ENCODE measurements at regions not wholly inside any gene's neighbourhood (a gene's known extent, or its start where the extent isn't known, plus 50 kb on each side); places are given as distances from the start of the nearest gene placed in this dataset.
"Not testable (repeated sequence)": the region's sequence is repeated elsewhere in the genome, so short reads cannot be mapped to it uniquely, and the experiment has no call there.

DNA sequence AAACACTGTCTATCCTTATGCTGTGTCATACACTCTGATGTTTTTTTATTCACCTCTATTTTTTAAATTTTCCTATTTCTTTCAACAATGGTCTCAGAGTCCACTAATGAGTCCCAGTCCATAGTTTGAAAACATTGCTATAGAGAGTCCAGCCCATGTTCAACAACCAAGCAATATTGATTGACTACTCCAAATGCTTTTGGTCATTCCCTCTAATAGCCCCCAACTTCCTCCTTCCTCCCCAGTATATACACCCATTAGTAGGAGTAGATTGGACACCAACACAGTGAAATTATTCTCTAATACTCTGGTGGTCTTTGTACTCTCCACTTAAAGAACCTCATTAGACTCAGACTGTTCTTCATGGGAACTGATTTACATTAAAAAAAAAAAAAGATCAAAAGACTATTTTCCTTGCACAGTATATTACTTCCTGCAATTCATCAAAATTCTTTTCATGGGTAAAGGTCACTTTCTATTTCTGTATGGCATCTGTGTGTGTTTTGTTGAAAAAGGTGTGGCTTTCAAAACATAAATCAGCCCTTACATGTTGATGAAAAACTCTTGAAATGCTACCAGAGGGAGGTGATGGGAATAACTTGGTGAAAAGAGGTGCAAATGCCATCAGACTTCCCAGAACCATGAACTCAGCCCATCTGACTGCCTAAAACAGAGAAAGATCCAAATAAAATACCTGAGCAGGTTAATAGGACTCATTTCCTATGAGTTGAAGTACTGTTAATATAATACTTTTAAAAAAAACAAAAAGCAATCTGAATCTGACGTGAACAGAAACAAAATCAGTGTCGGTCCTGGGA, 250.3 kb upstream of the KLF3 start:
- H3K36me3 ChIP-seq (ENCODE audit: insufficient read depth, low read length), result no peaks in the 10 kb centered on the region
- H3K4me1 ChIP-seq (ENCODE audit: control insufficient read depth, insufficient read depth, low read length), result no peaks in the 10 kb centered on the region
- H3K4me3 ChIP-seq (ENCODE audit: low read length), result no peak overlapping the region
- no peak overlapping the region for H3K9ac ChIP-seq (ENCODE audit: low read depth, low read length)
- H3K27me3 ChIP-seq (ENCODE audit: control insufficient read depth, insufficient read depth, low read length), result peaks cover 12% of the 10 kb centered on the region
- H3K4me2 ChIP-seq (ENCODE audit: low read length), result no peak overlapping the region
- no peaks in the 10 kb centered on the region for H3K9me3 ChIP-seq (replicated peaks; ENCODE audit: low read length)

DNA sequence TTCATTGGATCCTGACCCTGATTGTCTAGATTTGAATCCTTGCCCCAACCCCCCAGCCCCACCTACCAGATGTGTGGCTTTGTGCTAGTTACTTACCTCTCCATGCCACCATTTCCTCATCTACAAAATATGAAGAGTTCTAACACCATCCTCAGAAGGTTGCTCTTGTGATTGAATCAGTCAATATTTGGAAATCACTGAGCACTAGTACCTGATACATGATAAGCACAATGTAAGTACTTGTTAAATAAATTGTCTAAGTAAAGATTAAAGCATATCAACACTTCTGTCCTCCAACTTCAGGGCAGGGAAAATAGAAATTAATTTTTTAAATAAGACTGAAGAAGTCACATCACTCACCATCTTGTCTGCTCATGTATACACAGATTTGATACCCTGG, 249.6 kb upstream of the KLF3 start:
- H3K9ac ChIP-seq (ENCODE audit: low read depth, low read length), result no peak overlapping the region
- H3K36me3 ChIP-seq (ENCODE audit: insufficient read depth, low read length), result no peaks in the 10 kb centered on the region
- H3K4me3 ChIP-seq (ENCODE audit: low read length), result no peak overlapping the region
- H3K27me3 ChIP-seq (ENCODE audit: control insufficient read depth, insufficient read depth, low read length), result peaks cover 12% of the 10 kb centered on the region
- no peaks in the 10 kb centered on the region for H3K9me3 ChIP-seq (replicated peaks; ENCODE audit: low read length)
- H3K4me1 ChIP-seq (ENCODE audit: control insufficient read depth, insufficient read depth, low read length), result no peaks in the 10 kb centered on the region
- H3K4me2 ChIP-seq (ENCODE audit: low read length), result no peak overlapping the region

DNA sequence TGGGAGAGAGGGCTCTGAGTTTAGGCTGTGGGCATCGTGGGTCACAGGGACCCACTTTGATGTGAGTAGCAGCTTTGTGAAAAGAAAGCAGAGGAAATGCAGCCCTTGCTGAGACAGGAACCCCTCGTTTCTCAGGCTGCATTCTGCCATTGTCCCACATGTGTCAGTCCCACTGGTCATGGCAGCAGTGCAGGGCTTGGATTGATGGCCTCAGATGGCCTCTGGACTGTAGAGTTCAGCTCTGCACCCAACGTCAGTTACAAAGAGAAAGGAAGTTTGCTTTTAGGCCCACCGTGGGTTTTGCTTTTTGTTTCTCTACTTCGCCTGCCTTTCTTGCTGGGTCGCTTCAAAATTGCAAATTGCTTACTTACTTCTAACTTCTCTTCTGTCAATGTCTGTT, 248.3 kb upstream of the KLF3 start:
- no peak overlapping the region for H3K4me2 ChIP-seq (ENCODE audit: low read length)
- H3K36me3 ChIP-seq (ENCODE audit: insufficient read depth, low read length), result no peaks in the 10 kb centered on the region
- peaks cover 6% of the 10 kb centered on the region for H3K27me3 ChIP-seq (ENCODE audit: control insufficient read depth, insufficient read depth, low read length)
- no peak overlapping the region for H3K9ac ChIP-seq (ENCODE audit: low read depth, low read length)
- no peak overlapping the region for H3K4me3 ChIP-seq (ENCODE audit: low read length)
- no peaks in the 10 kb centered on the region for H3K9me3 ChIP-seq (replicated peaks; ENCODE audit: low read length)
- H3K4me1 ChIP-seq (ENCODE audit: control insufficient read depth, insufficient read depth, low read length), result no peaks in the 10 kb centered on the region

DNA sequence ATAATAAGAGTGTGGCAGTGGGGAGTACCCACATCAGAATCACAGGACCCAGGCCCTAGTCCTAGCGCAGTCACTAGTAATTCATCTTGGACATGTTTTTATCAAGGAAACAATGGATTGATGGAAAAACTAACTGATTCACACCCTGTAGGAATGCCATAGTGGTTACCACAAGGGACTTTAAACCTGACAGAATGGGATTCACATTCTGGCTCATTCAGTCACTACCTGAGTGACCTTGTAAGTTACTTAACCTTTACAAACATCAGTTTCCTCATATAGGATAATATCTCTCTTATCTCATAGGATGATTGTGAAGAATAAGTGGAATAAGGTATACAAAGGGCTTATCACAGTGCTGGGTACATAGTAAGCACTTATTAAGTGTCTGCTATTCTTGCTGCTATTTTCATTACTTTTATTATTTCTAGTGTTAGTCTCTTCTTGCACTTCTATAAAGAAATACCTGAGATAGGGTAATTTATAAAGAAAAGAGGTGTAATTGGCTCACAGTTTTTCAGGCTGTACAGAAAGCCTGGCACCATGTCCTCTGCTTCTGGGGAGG, 247.5 kb upstream of the KLF3 start:
- H3K27me3 ChIP-seq (ENCODE audit: control insufficient read depth, insufficient read depth, low read length), result peaks cover 6% of the 10 kb centered on the region
- no peaks in the 10 kb centered on the region for H3K36me3 ChIP-seq (ENCODE audit: insufficient read depth, low read length)
- H3K4me1 ChIP-seq (ENCODE audit: control insufficient read depth, insufficient read depth, low read length), result no peaks in the 10 kb centered on the region
- H3K9ac ChIP-seq (ENCODE audit: low read depth, low read length), result no peak overlapping the region
- no peaks in the 10 kb centered on the region for H3K9me3 ChIP-seq (replicated peaks; ENCODE audit: low read length)
- no peak overlapping the region for H3K4me2 ChIP-seq (ENCODE audit: low read length)
- no peak overlapping the region for H3K4me3 ChIP-seq (ENCODE audit: low read length)

DNA sequence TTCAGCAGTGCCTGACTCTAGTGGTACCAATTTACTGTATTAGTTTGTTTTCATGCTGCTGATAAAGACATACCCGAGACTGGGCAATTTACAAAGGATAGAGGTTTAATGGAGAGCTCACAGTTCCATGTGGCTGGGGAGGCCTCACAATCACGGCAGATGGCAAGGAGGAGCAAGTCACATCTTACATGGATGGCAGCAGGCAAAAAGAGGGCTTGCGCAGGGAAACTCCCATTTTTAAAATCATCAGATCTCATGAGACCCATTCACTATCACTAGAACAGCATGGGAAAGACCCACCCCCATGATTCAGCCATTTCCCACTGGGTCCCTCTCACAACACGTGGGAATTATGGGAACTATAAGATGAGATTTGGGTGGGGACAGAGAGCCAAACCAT, 243.7 kb upstream of the KLF3 start:
- not testable (repeated sequence) for H3K9ac ChIP-seq (ENCODE audit: low read depth, low read length); H3K27me3 ChIP-seq (ENCODE audit: control insufficient read depth, insufficient read depth, low read length); H3K9me3 ChIP-seq (replicated peaks; ENCODE audit: low read length); H3K4me3 ChIP-seq (ENCODE audit: low read length); H3K4me2 ChIP-seq (ENCODE audit: low read length); H3K36me3 ChIP-seq (ENCODE audit: insufficient read depth, low read length); H3K4me1 ChIP-seq (ENCODE audit: control insufficient read depth, insufficient read depth, low read length)

DNA sequence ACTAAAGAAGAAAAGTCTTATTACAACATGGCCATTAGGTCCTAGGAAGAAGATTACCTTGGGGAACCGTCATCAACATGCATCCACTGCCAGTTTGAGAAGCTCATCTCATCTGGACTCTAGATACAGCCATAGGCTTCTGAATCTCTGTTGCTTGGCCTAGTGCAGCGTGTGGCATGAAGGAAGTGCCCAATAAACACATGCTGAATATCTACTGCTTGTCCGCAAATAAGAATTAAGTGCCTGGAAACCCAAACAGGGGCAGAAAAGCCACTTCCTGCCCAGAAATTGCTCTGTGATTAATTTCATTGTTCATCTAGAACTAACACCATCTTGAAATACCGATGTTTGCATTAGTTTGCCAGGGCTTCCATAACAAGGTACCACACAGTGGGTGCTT, 241.1 kb upstream of the KLF3 start:
- no peak overlapping the region for H3K9ac ChIP-seq (ENCODE audit: low read depth, low read length)
- H3K4me2 ChIP-seq (ENCODE audit: low read length), result no peak overlapping the region
- H3K4me3 ChIP-seq (ENCODE audit: low read length), result no peak overlapping the region
- no peaks in the 10 kb centered on the region for H3K36me3 ChIP-seq (ENCODE audit: insufficient read depth, low read length)
- no peaks in the 10 kb centered on the region for H3K9me3 ChIP-seq (replicated peaks; ENCODE audit: low read length)
- no peaks in the 10 kb centered on the region for H3K4me1 ChIP-seq (ENCODE audit: control insufficient read depth, insufficient read depth, low read length)
- peaks cover 3% of the 10 kb centered on the region for H3K27me3 ChIP-seq (ENCODE audit: control insufficient read depth, insufficient read depth, low read length)

DNA sequence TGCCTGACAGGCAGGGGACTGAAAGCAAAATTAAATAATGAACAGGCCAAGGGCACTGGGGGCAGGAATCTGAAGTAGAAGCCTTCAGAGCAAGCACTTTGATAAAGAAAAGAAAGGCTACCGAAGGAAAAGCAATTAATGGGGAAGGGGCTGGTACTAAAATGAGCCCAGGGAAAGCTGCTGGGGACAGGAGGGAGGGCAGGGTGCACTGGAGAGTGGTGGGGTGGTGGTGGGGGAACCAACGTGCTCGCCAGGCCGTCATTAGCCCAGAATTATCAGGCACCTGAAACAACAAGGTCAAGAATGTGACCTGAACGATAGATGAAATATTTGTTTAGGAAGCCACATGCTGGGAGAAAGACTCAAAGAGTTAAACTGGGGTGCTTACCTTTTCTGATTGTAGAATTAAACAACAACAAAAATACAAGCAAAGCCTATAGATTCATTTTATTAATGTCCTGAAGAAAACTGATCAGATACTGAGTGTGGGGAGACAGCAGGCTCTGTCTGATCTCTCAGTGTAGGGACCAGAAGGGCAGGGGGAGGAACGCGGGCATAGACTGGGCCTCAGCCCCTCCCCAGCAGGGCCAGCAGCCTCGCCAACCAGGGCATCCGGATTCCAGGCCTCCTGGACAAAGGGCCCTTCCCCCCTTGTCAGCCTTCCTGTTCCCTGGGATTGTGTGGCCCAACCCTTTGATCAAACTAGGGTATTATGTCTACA, 239.7 kb upstream of the KLF3 start:
- H3K4me2 ChIP-seq (ENCODE audit: low read length), result no peak overlapping the region
- H3K9ac ChIP-seq (ENCODE audit: low read depth, low read length), result no peak overlapping the region
- H3K4me1 ChIP-seq (ENCODE audit: control insufficient read depth, insufficient read depth, low read length), result no peaks in the 10 kb centered on the region
- H3K4me3 ChIP-seq (ENCODE audit: low read length), result no peak overlapping the region
- no peaks in the 10 kb centered on the region for H3K9me3 ChIP-seq (replicated peaks; ENCODE audit: low read length)
- H3K27me3 ChIP-seq (ENCODE audit: control insufficient read depth, insufficient read depth, low read length), result peaks cover 7% of the 10 kb centered on the region
- no peaks in the 10 kb centered on the region for H3K36me3 ChIP-seq (ENCODE audit: insufficient read depth, low read length)

DNA sequence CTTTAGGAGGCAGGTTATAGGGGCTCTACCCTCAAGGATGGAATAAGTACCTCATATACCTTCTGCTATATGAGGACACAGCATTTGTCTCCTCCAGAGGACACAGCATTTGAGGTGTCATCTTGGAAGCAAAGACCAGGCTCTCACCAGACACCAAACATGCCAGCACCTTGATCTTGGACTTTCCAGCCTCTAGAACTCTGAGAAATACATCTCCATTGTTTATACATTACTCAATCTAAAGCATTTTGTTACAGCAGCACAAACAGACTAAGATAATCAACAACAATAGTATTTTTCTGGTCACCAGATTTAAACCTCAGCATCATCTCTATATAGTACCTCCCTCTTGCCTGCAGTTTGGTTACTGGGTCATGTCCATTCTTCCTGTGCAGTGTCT, 237.5 kb upstream of the KLF3 start:
- no peaks in the 10 kb centered on the region for H3K4me1 ChIP-seq (ENCODE audit: control insufficient read depth, insufficient read depth, low read length)
- H3K9ac ChIP-seq (ENCODE audit: low read depth, low read length), result no peak overlapping the region
- no peak overlapping the region for H3K4me2 ChIP-seq (ENCODE audit: low read length)
- H3K4me3 ChIP-seq (ENCODE audit: low read length), result no peak overlapping the region
- H3K36me3 ChIP-seq (ENCODE audit: insufficient read depth, low read length), result no peaks in the 10 kb centered on the region
- peaks cover 11% of the 10 kb centered on the region for H3K27me3 ChIP-seq (ENCODE audit: control insufficient read depth, insufficient read depth, low read length)
- H3K9me3 ChIP-seq (replicated peaks; ENCODE audit: low read length), result no peaks in the 10 kb centered on the region

DNA sequence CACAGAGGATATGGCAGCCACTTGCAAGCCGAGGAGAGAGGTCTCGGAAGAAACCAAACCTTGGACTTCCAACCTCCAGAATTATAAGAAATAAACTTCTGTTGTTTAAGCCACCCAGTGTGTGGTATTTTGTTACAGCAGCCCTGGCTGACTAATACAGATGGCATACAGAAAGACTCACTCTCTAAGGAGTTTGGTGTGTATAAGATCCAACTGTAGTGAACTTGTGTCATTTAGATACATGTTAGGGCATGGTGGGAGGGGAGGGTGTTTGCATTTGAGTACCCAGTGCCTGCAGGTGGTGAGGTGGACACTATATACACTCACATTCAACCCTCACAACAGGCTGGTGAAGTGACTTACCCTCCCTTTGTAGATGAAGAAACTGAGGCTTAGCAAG, 233.2 kb upstream of the KLF3 start:
- no peak overlapping the region for H3K9ac ChIP-seq (ENCODE audit: low read depth, low read length)
- no peaks in the 10 kb centered on the region for H3K9me3 ChIP-seq (replicated peaks; ENCODE audit: low read length)
- H3K4me1 ChIP-seq (ENCODE audit: control insufficient read depth, insufficient read depth, low read length), result no peaks in the 10 kb centered on the region
- no peaks in the 10 kb centered on the region for H3K36me3 ChIP-seq (ENCODE audit: insufficient read depth, low read length)
- H3K27me3 ChIP-seq (ENCODE audit: control insufficient read depth, insufficient read depth, low read length), result peaks cover 11% of the 10 kb centered on the region
- H3K4me3 ChIP-seq (ENCODE audit: low read length), result no peak overlapping the region
- no peak overlapping the region for H3K4me2 ChIP-seq (ENCODE audit: low read length)

DNA sequence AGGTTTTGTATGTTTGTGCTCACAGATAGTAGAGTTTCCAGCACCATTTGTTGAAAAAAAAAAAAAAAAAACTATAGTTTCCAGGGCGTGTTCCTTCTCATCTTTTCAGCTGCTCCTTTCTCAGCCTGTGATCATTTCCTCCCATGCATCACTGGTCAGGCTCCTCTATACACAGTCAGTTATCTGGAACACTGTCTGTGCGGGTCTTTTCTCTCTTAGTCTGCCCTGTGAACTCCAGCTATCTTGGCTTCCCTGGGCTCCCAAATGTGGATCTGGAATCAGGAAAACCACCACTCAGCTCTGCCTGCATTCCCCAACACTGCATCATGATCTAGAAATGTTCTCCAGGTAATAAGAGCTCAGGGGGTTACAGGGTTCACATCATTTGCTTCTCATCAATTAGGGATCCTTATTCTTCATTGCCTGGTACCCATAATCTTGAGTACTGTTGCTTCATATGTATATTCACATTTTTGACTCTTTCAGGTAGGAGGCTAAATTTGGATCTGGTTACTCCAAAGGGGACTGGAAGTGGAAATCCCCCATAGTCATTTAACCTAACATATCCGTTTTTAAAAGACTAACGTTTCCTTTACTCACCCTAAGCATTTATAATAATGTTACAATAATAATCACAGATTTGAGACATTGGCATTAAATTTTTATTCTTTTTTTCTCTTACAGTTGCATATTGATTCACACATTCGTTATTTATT, 221.8 kb upstream of the KLF3 start:
- Histone ChIP-seq H3K9me3 (replicated peaks; ENCODE audit: low read length) (no peaks in the 10 kb centered on the region), H3K4me1 (ENCODE audit: control insufficient read depth, insufficient read depth, low read length) (no peaks in the 10 kb centered on the region), H3K9ac (ENCODE audit: low read depth, low read length) (no peak overlapping the region), H3K4me3 (ENCODE audit: low read length) (no peak overlapping the region), H3K27me3 (ENCODE audit: control insufficient read depth, insufficient read depth, low read length) (no peaks in the 10 kb centered on the region), H3K4me2 (ENCODE audit: low read length) (no peak overlapping the region), H3K36me3 (ENCODE audit: insufficient read depth, low read length) (no peaks in the 10 kb centered on the region)

DNA sequence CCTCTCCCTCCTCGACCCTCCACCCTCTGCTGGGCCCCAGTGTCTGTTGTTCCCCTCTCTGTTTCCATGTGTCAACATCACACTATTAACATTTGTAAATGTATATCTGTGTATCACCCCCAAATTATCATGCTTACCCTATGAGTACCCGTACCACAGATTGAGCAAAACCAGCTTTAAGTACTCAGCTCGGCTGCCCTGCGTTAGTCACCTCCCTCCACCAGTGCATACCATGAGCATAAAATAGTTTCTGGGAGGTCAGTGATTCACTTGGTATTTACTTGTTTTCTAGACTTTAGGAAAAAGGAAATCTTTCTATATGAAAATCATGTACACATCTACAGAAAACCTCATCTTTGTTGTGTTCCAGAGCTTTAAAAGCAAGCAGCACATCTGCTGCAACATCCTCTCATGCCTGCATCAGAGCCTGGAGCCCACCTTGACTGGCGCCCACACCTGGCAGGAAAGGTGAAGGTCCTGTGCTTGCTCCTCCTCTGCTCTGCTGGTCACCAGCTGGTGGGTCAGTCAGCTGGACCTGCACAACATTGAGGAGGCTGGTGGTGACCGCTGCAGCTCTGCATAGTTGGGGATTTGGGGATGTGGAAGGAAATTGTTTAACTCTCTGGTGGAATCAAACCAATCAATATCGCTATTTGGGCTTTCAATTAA, 214.4 kb upstream of the KLF3 start:
- H3K9me3 ChIP-seq (replicated peaks; ENCODE audit: low read length), result no peaks in the 10 kb centered on the region
- no peak overlapping the region for H3K9ac ChIP-seq (ENCODE audit: low read depth, low read length)
- H3K4me3 ChIP-seq (ENCODE audit: low read length), result no peak overlapping the region
- no peaks in the 10 kb centered on the region for H3K36me3 ChIP-seq (ENCODE audit: insufficient read depth, low read length)
- H3K27me3 ChIP-seq (ENCODE audit: control insufficient read depth, insufficient read depth, low read length), result peaks cover 17% of the 10 kb centered on the region
- no peak overlapping the region for H3K4me2 ChIP-seq (ENCODE audit: low read length)
- H3K4me1 ChIP-seq (ENCODE audit: control insufficient read depth, insufficient read depth, low read length), result no peaks in the 10 kb centered on the region
